Naive thymus-derived CD8-positive, alpha-beta T cell (primary cell): ENCODE measurements at regions not wholly inside any gene's neighbourhood (a gene's known extent, or its start where the extent isn't known, plus 50 kb on each side); places are given as distances from the start of the nearest gene placed in this dataset.
"Not testable (repeated sequence)": the region's sequence is repeated elsewhere in the genome, so short reads cannot be mapped to it uniquely, and the experiment has no call there.

Experiments used
- ATAC-seq, 2 donors: fragments of 150-1000 bp; cut with Tn5 transposase in 1 of 2; sonication (Bioruptor Pico), chemical (Tn5 transposase) in 1 of 2; 1 replicate in 1 of 2; 2 replicates in 1 of 2; pipeline ENCODE4 v1.10.0; 2021; ENCODE audit warnings: mild to moderate bottlenecking in 2 of 2, moderate library complexity in 2 of 2
- POLR2A ChIA-PET: fragments of 350-600 bp; sonication (Branson Sonifier 250); formaldehyde crosslinking; loops from one replicate; lab custom pipeline; 2021; ENCODE audit warnings: antibody characterized with exemption; lab: Charles Lee
- DNase-seq, 10 donors: peaks; one replicate each; pipeline versions ENCODE4 v3.0.0 to v3.0.0-alpha.2; 2020 to 2022
- H3K27ac Mint-ChIP-seq, 10 donors: one replicate each; pipeline ENCODE4 v1.8.0; 2020 to 2022; ENCODE audit warnings: mild to moderate bottlenecking in 10 of 10, mixed read lengths in 10 of 10, moderate library complexity in 4 of 10, inconsistent platforms in 1 of 10
- H3K27me3 Mint-ChIP-seq, 5 donors: one replicate each; pipeline ENCODE4 v1.8.0; 2021 to 2022; ENCODE audit warnings: mixed read lengths in 5 of 5
- H3K36me3 Mint-ChIP-seq, 3 donors: one replicate each; pipeline ENCODE4 v1.8.0; 2020 to 2022; ENCODE audit warnings: mixed read lengths in 3 of 3, mild to moderate bottlenecking in 2 of 3, inconsistent platforms in 1 of 3
- H3K4me1 Mint-ChIP-seq, 4 donors: one replicate each; pipeline ENCODE4 v1.8.0; 2021 to 2022; ENCODE audit warnings: mixed read lengths in 4 of 4
- H3K4me3 Mint-ChIP-seq, 10 donors: one replicate each; pipeline ENCODE4 v1.8.0; 2020 to 2022; ENCODE audit warnings: mild to moderate bottlenecking in 10 of 10, mixed read lengths in 10 of 10, moderate library complexity in 6 of 10, inconsistent platforms in 1 of 10
- H3K9me3 Mint-ChIP-seq, 9 donors: one replicate each; pipeline ENCODE4 v1.8.0; 2020 to 2022; ENCODE audit warnings: mixed read lengths in 9 of 9, mild to moderate bottlenecking in 3 of 9, inconsistent platforms in 1 of 9, moderate library complexity in 1 of 9

DNA sequence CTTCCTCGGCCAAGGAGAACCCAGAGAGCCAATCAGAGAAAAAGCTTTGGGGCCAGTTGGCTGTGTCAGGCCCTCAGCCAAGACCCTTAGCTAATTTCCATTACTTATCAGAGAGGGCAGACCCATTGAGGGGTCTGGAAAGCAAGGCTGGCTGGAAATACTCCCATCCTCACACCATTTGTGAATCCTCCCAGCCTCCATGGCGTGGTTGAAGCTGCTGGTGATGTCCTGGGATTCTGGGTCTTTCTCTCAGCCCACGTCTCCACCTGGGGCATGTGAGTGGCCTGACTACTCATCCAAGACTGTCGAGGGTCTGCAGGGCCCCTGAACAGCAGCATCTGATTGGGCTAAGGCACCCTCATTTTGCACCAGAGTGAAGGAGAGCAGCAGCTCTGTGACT is 61.3 kb upstream of the GPR31 start:
- DNase-seq, H3K4me3 Mint-ChIP-seq, H3K36me3 Mint-ChIP-seq, H3K27me3 Mint-ChIP-seq, H3K9me3 Mint-ChIP-seq, POLR2A ChIA-PET, H3K4me1 Mint-ChIP-seq, ATAC-seq, H3K27ac Mint-ChIP-seq: not testable (repeated sequence)

- H3K27me3 Mint-ChIP-seq = peaks cover 0 to 6% (median 0%) of the 10 kb centered on the region in 5 donors
- ATAC-seq (no peak), DNase-seq (no peak)
- no peaks in the 10 kb centered on the region for H3K9me3 Mint-ChIP-seq
- no peak overlapping the region for H3K27ac Mint-ChIP-seq
- H3K4me3 Mint-ChIP-seq = no peak overlapping the region
- POLR2A ChIA-PET = no interaction called here
- no peaks in the 10 kb centered on the region for H3K36me3 Mint-ChIP-seq
- H3K4me1 Mint-ChIP-seq = peaks cover 0 to 3% (median 1%) of the 10 kb centered on the region in 4 donors
Measured at GRCh38 chr6:167219967-167220512, 62.3 kb upstream of the GPR31 start.

GRCh38 chr6:167221400-167222201 is 63.8 kb upstream of the GPR31 start:
- Mint-ChIP-seq H3K36me3 (no peaks in the 10 kb centered on the region), H3K4me1 (peaks cover 0 to 3% (median 1%) of the 10 kb centered on the region in 4 donors), H3K27me3 (peaks cover 0 to 11% (median 4%) of the 10 kb centered on the region in 5 donors), H3K4me3 (no peak overlapping the region), H3K9me3 (no peaks in the 10 kb centered on the region), H3K27ac (no peak overlapping the region)
- POLR2A ChIA-PET = no interaction called here
- DNase-seq (no peak), ATAC-seq (no peak)

DNA sequence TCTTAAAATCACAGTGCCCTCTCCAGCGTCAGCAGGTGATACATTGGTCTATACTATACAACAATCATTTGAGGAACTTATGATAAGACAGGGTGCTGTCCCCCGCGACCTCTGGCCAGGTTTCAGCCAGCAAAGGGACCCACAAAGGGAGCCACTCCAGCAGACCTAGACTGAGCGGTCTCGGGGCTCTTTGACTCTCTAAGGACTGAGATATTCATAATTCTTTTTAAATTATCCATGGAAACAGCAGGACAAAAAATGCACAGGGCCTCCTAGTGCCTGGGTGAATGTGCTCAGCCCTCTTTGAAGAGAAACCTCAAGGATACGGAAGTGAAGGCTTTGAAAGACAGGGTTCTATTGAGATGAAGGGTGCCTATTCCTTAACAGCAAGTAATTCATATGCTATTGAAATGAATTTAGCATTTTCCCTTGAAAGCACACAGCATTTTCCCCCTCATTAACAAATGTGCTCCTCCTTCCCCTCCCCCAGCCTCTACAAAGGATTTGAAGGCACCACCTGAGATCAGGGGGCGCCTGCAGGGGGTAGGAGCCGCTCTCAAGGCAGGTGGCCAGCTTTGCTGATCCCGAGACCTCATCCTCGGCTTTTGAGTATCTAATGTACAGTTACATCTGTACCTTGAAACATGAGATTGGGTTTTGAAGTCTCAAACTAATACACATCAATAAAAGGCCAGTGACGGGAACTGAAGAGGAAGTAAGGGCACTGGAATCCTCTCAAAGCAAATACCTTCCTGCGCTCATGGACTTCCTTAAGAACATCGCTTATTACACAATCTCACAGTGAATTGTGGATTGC is 65.3 kb upstream of the UNC93A start:
- H3K36me3 Mint-ChIP-seq, DNase-seq, POLR2A ChIA-PET, ATAC-seq, H3K9me3 Mint-ChIP-seq, H3K4me3 Mint-ChIP-seq, H3K4me1 Mint-ChIP-seq, H3K27ac Mint-ChIP-seq: not testable (repeated sequence)
- H3K27me3 Mint-ChIP-seq = peaks cover 6 to 41% (median 22%) of the 10 kb centered on the region in 5 donors

DNA sequence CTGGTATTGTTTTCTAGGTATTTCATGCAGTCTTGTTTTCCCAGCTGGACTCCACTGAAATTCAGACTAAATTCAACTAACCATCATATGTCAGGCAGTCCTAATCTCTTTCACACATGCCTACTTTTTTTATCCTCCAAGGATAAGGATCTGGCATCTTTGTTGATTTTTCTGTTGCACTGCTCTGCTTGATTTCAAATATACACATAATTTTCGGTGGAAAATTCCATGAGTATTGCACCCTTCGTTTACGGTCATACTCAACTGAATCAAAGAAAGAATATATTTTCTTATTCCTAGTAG is 64.8 kb upstream of the UNC93A start:
- DNase-seq (no peak), ATAC-seq (no peak)
- no peaks in the 10 kb centered on the region for H3K4me1 Mint-ChIP-seq
- no peak overlapping the region for H3K27ac Mint-ChIP-seq
- peaks cover 6 to 41% (median 22%) of the 10 kb centered on the region in 5 donors for H3K27me3 Mint-ChIP-seq
- POLR2A ChIA-PET = no interaction called here
- no peak overlapping the region for H3K4me3 Mint-ChIP-seq
- H3K9me3 Mint-ChIP-seq = no peaks in the 10 kb centered on the region
- no peaks in the 10 kb centered on the region for H3K36me3 Mint-ChIP-seq

- POLR2A ChIA-PET = no interaction called here
- H3K4me3 Mint-ChIP-seq = no peak overlapping the region
- ATAC-seq (no peak), DNase-seq (no peak)
- no peaks in the 10 kb centered on the region for H3K9me3 Mint-ChIP-seq
- H3K27ac Mint-ChIP-seq = no peak overlapping the region
- H3K36me3 Mint-ChIP-seq = no peaks in the 10 kb centered on the region
- H3K27me3 Mint-ChIP-seq = peaks cover 6 to 41% (median 22%) of the 10 kb centered on the region in 5 donors
- no peaks in the 10 kb centered on the region for H3K4me1 Mint-ChIP-seq
Measured at GRCh38 chr6:167226791-167227190, 64.3 kb upstream of the UNC93A start.

- POLR2A ChIA-PET = no interaction called here
- Mint-ChIP-seq H3K27me3 (peaks cover 6 to 48% (median 28%) of the 10 kb centered on the region in 5 donors), H3K27ac (no peak overlapping the region), H3K9me3 (no peaks in the 10 kb centered on the region), H3K4me1 (no peaks in the 10 kb centered on the region), H3K4me3 (no peak overlapping the region), H3K36me3 (no peaks in the 10 kb centered on the region)
- no peak for ATAC-seq
- no peak for DNase-seq
Measured at GRCh38 chr6:167227984-167228383, 63.1 kb upstream of the UNC93A start.

GRCh38 chr6:167229586-167229985 is 61.5 kb upstream of the UNC93A start:
- POLR2A ChIA-PET = no interaction called here
- no peak for DNase-seq

DNA sequence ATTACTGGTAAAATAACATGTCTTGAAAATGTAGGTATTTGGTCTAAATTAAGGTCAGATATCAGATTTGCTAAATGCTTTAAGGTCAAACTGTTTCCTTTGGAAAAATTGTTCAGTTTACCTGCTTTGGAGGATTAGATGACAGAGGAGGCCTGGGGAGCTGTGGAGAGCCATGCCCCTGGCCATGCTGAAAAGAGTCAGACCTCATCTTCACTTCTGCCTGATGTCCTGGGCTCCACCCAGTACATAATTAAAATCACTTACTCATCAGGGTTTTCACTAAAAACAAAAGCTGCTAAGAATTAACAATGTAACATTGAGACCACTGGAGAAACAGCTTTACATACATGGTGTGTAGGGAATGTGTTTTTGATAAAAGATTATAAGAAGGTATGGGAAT is 60.8 kb upstream of the UNC93A start:
- no peaks in the 10 kb centered on the region for H3K36me3 Mint-ChIP-seq
- H3K4me1 Mint-ChIP-seq = no peaks in the 10 kb centered on the region
- DNase-seq (no peak), ATAC-seq (no peak)
- POLR2A ChIA-PET = no interaction called here
- H3K27ac Mint-ChIP-seq = no peak overlapping the region
- H3K9me3 Mint-ChIP-seq = no peaks in the 10 kb centered on the region
- H3K4me3 Mint-ChIP-seq = no peak overlapping the region
- H3K27me3 Mint-ChIP-seq = peaks cover 10 to 68% (median 34%) of the 10 kb centered on the region in 5 donors

More at GRCh38 chr6:167229586-167229985, 61.5 kb upstream of the UNC93A start:
- no peaks in the 10 kb centered on the region for H3K36me3 Mint-ChIP-seq
- H3K9me3 Mint-ChIP-seq = no peaks in the 10 kb centered on the region
- no peak overlapping the region for H3K4me3 Mint-ChIP-seq
- H3K27me3 Mint-ChIP-seq = peaks cover 6 to 62% (median 34%) of the 10 kb centered on the region in 5 donors
- no peak overlapping the region for H3K27ac Mint-ChIP-seq
- no peaks in the 10 kb centered on the region for H3K4me1 Mint-ChIP-seq
- no peak for ATAC-seq

GRCh38 chr6:167232356-167232755 is 58.8 kb upstream of the UNC93A start:
- H3K36me3 Mint-ChIP-seq = no peaks in the 10 kb centered on the region
- H3K27ac Mint-ChIP-seq = no peak overlapping the region
- H3K27me3 Mint-ChIP-seq = peaks cover 9 to 60% (median 28%) of the 10 kb centered on the region in 5 donors
- ATAC-seq (no peak), DNase-seq (no peak)
- no peaks in the 10 kb centered on the region for H3K9me3 Mint-ChIP-seq
- no peaks in the 10 kb centered on the region for H3K4me1 Mint-ChIP-seq
- POLR2A ChIA-PET = no interaction called here
- no peak overlapping the region for H3K4me3 Mint-ChIP-seq

DNA sequence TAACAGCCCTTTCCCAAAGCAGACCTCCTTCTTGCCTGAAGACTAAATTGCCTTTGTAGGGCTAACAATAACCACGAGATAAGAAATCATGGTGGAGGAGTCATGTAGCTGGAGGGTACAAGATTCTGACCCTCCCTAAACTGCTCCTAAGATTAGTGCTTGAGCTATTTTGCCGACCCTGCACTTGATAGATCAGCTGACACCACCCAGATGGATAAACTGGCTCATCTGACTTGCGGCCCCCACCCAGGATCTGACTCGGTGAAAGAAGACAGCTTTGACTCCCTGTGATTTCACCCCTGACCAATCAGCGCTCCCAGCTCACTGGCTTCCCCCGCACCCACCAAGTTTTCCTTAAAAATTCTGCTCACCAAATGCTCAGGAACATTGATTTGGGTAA is 57.6 kb upstream of the UNC93A start:
- no peaks in the 10 kb centered on the region for H3K4me1 Mint-ChIP-seq
- H3K9me3 Mint-ChIP-seq = no peaks in the 10 kb centered on the region
- H3K36me3 Mint-ChIP-seq = no peaks in the 10 kb centered on the region
- no peak for DNase-seq
- H3K27me3 Mint-ChIP-seq = peaks cover 4 to 53% (median 23%) of the 10 kb centered on the region in 5 donors
- no peak for ATAC-seq
- H3K27ac Mint-ChIP-seq = no peak overlapping the region
- POLR2A ChIA-PET = no interaction called here
- H3K4me3 Mint-ChIP-seq = no peak overlapping the region

DNA sequence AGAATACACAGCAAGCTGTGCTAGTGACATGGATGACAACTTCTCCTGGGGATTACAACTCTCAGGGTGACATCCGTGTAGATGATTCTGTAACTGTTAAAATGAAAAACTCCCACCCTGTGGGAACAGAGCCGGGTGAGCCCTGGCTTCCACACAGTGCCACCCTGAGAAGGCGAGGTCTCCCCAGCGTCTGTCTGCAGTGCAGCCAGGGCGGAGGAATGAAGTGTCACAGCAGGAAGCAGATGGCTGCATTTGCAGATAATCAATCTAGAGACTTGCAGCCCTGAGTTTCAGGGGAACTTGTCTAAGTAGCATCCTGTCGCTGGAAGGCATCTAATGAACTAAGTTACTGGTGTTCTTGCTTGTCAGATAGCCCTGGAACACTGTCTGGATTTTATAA is 56.5 kb upstream of the UNC93A start:
- ATAC-seq, DNase-seq, H3K4me1 Mint-ChIP-seq, H3K36me3 Mint-ChIP-seq, H3K9me3 Mint-ChIP-seq, POLR2A ChIA-PET, H3K27ac Mint-ChIP-seq, H3K4me3 Mint-ChIP-seq: not testable (repeated sequence)
- peaks cover 6 to 42% (median 23%) of the 10 kb centered on the region in 5 donors for H3K27me3 Mint-ChIP-seq

- Mint-ChIP-seq H3K4me1 (no peaks in the 10 kb centered on the region), H3K27me3 (peaks cover 6 to 41% (median 22%) of the 10 kb centered on the region in 5 donors), H3K27ac (no peak overlapping the region), H3K4me3 (no peak overlapping the region), H3K9me3 (no peaks in the 10 kb centered on the region), H3K36me3 (no peaks in the 10 kb centered on the region)
- no peak for DNase-seq
- POLR2A ChIA-PET = no interaction called here
- no peak for ATAC-seq
Measured at GRCh38 chr6:167235005-167235404, 56.1 kb upstream of the UNC93A start.
